HepG2 (cell line): ENCODE measurements at regions not wholly inside any gene's neighbourhood (a gene's known extent, or its start where the extent isn't known, plus 50 kb on each side); places are given as distances from the start of the nearest gene placed in this dataset.

Experiments used
- ATAC-seq: fragments of 200-7000 bp; cut with Tn5 transposase; 3 replicates; pipeline ENCODE4 v1.9.1; 2020; ENCODE audit warnings: mild to moderate bottlenecking, moderate library complexity
- BruUV-seq: library from RNA; stranded (reverse); fragments of 400-500 nt; replicated peaks from 2 replicates; lab custom pipeline; 2021; lab: Mats Ljungman, UMichigan
- CTCF ChIA-PET: fragments of 300-600 bp; formaldehyde crosslinking; extraction: SDS; loops from one replicate; lab custom pipeline; 2021; ENCODE audit warnings: low total read pairs, inconsistent platforms, low intra/inter-chr PET ratio; lab: Yijun Ruan, JAX
- POLR2A ChIA-PET: fragments of 350-600 bp; sonication (Branson Sonifier 250); formaldehyde crosslinking; loops from one replicate; lab custom pipeline; 2020; ENCODE audit warnings: antibody characterized with exemption, inconsistent platforms; lab: Yijun Ruan, JAX
- DNase-seq: peaks from one replicate; pipeline ENCODE4 v3.0.0-alpha.2; 2015; ENCODE audit warnings: low spot score
- FAIRE-seq: peaks from 3 replicates; lab custom pipeline; 2011; peaks lifted over from hg19 to GRCh38; lab: Jason Lieb, UNC
- H2AFZ ChIP-seq: one replicate; pipeline ENCODE4 v1.6.1; 2011; ENCODE audit warnings: low read length, inconsistent platforms
- H3K27ac ChIP-seq: fragments of 300-600 bp; 3 replicates; pipeline ENCODE4 v1.8.0; 2011; ENCODE audit warnings: mixed run types, mild to moderate bottlenecking, mixed read lengths, low read length, inconsistent platforms; ENCODE audit not compliant: insufficient read depth; ENCODE audit errors: extremely low read length
- H3K27me3 ChIP-seq, 2 experiments: fragments of 200-600 bp in 1 of 2; 2 replicates in 1 of 2; 3 replicates in 1 of 2; pipeline versions ENCODE4 v1.6.0 to v1.8.0; 2011; ENCODE audit warnings: low read length in 2 of 2, mild to moderate bottlenecking in 2 of 2, moderate library complexity in 2 of 2, inconsistent platforms in 1 of 2; ENCODE audit not compliant: insufficient read depth in 2 of 2, control insufficient read depth in 1 of 2
- H3K36me3 ChIP-seq, 2 experiments: fragments of 200-600 bp in 1 of 2; replicated peaks in 1 of 2; 2 replicates in 1 of 2; 3 replicates in 1 of 2; pipeline versions ENCODE4 v1.5.1 to v1.8.0; 2011; ENCODE audit warnings: low read length in 2 of 2, inconsistent platforms in 1 of 2; ENCODE audit not compliant: insufficient read depth in 2 of 2, control insufficient read depth in 1 of 2
- H3K4me1 ChIP-seq: 2 replicates; pipeline ENCODE4 v1.5.1; 2012; ENCODE audit warnings: low read length, inconsistent platforms; ENCODE audit not compliant: insufficient read depth
- H3K4me2 ChIP-seq: 2 replicates; pipeline ENCODE4 v1.6.0; 2011; ENCODE audit warnings: low read depth, low read length, inconsistent platforms
- H3K4me3 ChIP-seq, 3 experiments: fragments of 200-600 bp in 1 of 3; sonication (generic), shearing (Covaris generic) in 1 of 3; replicated peaks in 1 of 3; 2 replicates each; pipeline ENCODE4 v1.5.1; 2011 to 2016; ENCODE audit warnings: low read length in 3 of 3, inconsistent platforms in 2 of 3, low read depth in 2 of 3, mild to moderate bottlenecking in 2 of 3, control low read depth in 1 of 3, mixed read lengths in 1 of 3; ENCODE audit not compliant: insufficient read depth in 1 of 3
- H3K79me2 ChIP-seq: one replicate; pipeline ENCODE4 v1.6.1; 2011; ENCODE audit warnings: low read length, inconsistent platforms; ENCODE audit not compliant: insufficient read depth
- H3K9ac ChIP-seq: 2 replicates; pipeline ENCODE4 v1.6.0; 2011; ENCODE audit warnings: mild to moderate bottlenecking, low read depth, low read length, inconsistent platforms; ENCODE audit not compliant: insufficient read depth
- H3K9me3 ChIP-seq: 2 replicates; pipeline ENCODE4 v1.5.1; 2012; ENCODE audit warnings: mild to moderate bottlenecking, low read length
- H4K20me1 ChIP-seq: 2 replicates; pipeline ENCODE4 v1.6.0; 2011; ENCODE audit warnings: inconsistent platforms, mild to moderate bottlenecking, low read length, moderate library complexity; ENCODE audit not compliant: insufficient read depth
- CBX2 ChIP-seq, 2 experiments: fragments of 200-600 bp in 1 of 2; sonication (generic); formaldehyde crosslinking in 1 of 2; IDR thresholded peaks; 2 replicates each; pipeline versions ENCODE4 v1.7.0 to v1.8.1; 2018 to 2022; ENCODE audit warnings: low read depth in 2 of 2, low read length in 1 of 2, mild to moderate bottlenecking in 1 of 2, missing genetic modification reagents in 1 of 2
- SAP130 ChIP-seq: IDR thresholded peaks from 2 replicates; pipeline ENCODE4 v1.6.1; 2016; ENCODE audit warnings: low read depth
- SP5 ChIP-seq: IDR thresholded peaks from 2 replicates; pipeline ENCODE4 v1.6.1; 2016; ENCODE audit warnings: low read depth, borderline replicate concordance
- WGBS: methylation state at CpG from one replicate; pipeline ENCODE4 v1.1.6; 2017; ENCODE audit warnings: low lambda C conversion rate; 5-methylcytosine and 5-hydroxymethylcytosine counted together
- in situ Hi-C: cut with HindIII; loops from 2 replicates; pipeline ENCODE4 v1.10.0; 2017; ENCODE audit warnings: low pct_unique_long_range_greater_than_20kb; ENCODE audit not compliant: extremely low pct_ligation_motif_present
- intact Hi-C: fragments of 100-400 bp; cut with micrococcal nuclease; formaldehyde crosslinking; loops from one replicate; pipeline ENCODE4 v1.10.0; 2022; ENCODE audit not compliant: unreplicated experiment
- TF ChIP-seq, protein P1 (sequence below): fragments of 450-650 bp; IDR thresholded peaks from 2 replicates; pipeline ENCODE4 v1.6.1; 2016
- TF ChIP-seq, protein P2 (sequence below): sonication (generic); formaldehyde crosslinking; IDR thresholded peaks from 2 replicates; pipeline ENCODE4 v1.5.0; 2020; ENCODE audit warnings: mild to moderate bottlenecking, missing genetic modification reagents, borderline replicate concordance
- TF ChIP-seq, protein P3 (sequence below): sonication (generic); formaldehyde crosslinking; IDR thresholded peaks from 2 replicates; pipeline ENCODE4 v1.8.1; 2023; ENCODE audit warnings: mild to moderate bottlenecking, missing genetic modification reagents
- TF ChIP-seq, protein P4 (sequence below): sonication (generic); formaldehyde crosslinking; IDR thresholded peaks from 2 replicates; pipeline ENCODE4 v1.8.0; 2022; ENCODE audit warnings: mild to moderate bottlenecking, missing genetic modification reagents
- TF ChIP-seq, protein P5 (sequence below): sonication (generic); formaldehyde crosslinking; IDR thresholded peaks from 2 replicates; pipeline ENCODE4 v1.8.0; 2022; ENCODE audit warnings: missing genetic modification reagents, mild to moderate bottlenecking, moderate library complexity, borderline replicate concordance

DNA sequence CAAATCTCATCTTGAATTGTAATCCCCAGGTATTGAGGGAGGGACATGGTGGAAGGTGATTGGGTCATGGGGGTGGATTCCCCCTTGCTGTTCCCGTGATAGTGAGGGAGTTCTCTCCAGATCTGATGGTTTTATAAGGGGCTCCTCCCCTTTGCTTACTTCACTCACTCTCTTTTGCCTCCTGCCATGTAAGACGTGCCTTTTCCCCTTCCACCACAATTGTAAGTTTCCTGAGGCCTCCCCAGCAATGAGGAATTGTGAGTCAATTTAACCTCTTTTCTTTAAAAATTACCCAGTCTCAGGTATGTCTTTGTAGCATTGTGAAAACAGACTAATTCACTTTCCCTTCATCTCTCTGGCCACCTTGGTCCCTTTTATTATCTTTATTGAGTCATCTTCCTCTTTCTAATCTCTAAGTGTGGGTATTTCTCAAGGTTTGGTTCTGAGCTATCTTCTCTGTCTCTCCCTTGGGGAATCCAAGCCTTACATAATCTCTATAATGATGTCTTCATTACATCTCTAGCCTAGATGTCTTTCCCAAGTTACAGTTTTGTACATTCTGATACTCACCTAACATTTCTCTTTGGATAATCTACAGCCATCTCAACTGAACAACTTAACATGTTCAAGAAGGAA lies 99.1 kb upstream of the JCAD start:
- Histone ChIP-seq H3K9me3 (no peaks in the 10 kb centered on the region), H3K79me2 (no peaks in the 10 kb centered on the region), H3K36me3 (no peaks in the 10 kb centered on the region), H3K4me2 (no peak overlapping the region), H2AFZ (no peak overlapping the region), H3K27me3 (no peaks in the 10 kb centered on the region; a peak in 1 of 5 replicates), H3K27ac (no peak overlapping the region), H4K20me1 (no peaks in the 10 kb centered on the region), H3K9ac (no peak overlapping the region), H3K4me1 (peaks cover 12% of the 10 kb centered on the region), H3K4me3 (no peak overlapping the region)
- DNase-seq, result no peak
- POLR2A ChIA-PET, result no interaction called here
- 9% methylated on average over 2 of the region's 2 CpGs for WGBS
- CTCF ChIA-PET, result no interaction called here
- in situ Hi-C loops (no loop called here), intact Hi-C loops (no loop called here)
- no TSS peak for BruUV-seq
- FAIRE-seq, result no peak
- no peak for ATAC-seq
- TF ChIP-seq, protein P1, sequence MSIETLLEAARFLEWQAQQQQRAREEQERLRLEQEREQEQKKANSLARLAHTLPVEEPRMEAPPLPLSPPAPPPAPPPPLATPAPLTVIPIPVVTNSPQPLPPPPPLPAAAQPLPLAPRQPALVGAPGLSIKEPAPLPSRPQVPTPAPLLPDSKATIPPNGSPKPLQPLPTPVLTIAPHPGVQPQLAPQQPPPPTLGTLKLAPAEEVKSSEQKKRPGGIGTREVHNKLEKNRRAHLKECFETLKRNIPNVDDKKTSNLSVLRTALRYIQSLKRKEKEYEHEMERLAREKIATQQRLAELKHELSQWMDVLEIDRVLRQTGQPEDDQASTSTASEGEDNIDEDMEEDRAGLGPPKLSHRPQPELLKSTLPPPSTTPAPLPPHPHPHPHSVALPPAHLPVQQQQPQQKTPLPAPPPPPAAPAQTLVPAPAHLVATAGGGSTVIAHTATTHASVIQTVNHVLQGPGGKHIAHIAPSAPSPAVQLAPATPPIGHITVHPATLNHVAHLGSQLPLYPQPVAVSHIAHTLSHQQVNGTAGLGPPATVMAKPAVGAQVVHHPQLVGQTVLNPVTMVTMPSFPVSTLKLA, result no peak
- TF ChIP-seq, protein P2, sequence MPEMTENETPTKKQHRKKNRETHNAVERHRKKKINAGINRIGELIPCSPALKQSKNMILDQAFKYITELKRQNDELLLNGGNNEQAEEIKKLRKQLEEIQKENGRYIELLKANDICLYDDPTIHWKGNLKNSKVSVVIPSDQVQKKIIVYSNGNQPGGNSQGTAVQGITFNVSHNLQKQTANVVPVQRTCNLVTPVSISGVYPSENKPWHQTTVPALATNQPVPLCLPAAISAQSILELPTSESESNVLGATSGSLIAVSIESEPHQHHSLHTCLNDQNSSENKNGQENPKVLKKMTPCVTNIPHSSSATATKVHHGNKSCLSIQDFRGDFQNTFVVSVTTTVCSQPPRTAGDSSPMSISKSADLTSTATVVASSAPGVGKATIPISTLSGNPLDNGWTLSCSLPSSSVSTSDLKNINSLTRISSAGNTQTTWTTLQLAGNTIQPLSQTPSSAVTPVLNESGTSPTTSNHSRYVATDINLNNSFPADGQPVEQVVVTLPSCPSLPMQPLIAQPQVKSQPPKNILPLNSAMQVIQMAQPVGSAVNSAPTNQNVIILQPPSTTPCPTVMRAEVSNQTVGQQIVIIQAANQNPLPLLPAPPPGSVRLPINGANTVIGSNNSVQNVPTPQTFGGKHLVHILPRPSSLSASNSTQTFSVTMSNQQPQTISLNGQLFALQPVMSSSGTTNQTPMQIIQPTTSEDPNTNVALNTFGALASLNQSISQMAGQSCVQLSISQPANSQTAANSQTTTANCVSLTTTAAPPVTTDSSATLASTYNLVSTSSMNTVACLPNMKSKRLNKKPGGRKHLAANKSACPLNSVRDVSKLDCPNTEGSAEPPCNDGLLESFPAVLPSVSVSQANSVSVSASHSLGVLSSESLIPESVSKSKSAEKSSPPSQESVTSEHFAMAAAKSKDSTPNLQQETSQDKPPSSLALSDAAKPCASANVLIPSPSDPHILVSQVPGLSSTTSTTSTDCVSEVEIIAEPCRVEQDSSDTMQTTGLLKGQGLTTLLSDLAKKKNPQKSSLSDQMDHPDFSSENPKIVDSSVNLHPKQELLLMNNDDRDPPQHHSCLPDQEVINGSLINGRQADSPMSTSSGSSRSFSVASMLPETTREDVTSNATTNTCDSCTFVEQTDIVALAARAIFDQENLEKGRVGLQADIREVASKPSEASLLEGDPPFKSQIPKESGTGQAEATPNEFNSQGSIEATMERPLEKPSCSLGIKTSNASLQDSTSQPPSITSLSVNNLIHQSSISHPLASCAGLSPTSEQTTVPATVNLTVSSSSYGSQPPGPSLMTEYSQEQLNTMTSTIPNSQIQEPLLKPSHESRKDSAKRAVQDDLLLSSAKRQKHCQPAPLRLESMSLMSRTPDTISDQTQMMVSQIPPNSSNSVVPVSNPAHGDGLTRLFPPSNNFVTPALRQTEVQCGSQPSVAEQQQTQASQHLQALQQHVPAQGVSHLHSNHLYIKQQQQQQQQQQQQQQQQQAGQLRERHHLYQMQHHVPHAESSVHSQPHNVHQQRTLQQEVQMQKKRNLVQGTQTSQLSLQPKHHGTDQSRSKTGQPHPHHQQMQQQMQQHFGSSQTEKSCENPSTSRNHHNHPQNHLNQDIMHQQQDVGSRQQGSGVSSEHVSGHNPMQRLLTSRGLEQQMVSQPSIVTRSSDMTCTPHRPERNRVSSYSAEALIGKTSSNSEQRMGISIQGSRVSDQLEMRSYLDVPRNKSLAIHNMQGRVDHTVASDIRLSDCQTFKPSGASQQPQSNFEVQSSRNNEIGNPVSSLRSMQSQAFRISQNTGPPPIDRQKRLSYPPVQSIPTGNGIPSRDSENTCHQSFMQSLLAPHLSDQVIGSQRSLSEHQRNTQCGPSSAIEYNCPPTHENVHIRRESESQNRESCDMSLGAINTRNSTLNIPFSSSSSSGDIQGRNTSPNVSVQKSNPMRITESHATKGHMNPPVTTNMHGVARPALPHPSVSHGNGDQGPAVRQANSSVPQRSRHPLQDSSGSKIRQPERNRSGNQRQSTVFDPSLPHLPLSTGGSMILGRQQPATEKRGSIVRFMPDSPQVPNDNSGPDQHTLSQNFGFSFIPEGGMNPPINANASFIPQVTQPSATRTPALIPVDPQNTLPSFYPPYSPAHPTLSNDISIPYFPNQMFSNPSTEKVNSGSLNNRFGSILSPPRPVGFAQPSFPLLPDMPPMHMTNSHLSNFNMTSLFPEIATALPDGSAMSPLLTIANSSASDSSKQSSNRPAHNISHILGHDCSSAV, result no peak
- TF ChIP-seq, protein P3, sequence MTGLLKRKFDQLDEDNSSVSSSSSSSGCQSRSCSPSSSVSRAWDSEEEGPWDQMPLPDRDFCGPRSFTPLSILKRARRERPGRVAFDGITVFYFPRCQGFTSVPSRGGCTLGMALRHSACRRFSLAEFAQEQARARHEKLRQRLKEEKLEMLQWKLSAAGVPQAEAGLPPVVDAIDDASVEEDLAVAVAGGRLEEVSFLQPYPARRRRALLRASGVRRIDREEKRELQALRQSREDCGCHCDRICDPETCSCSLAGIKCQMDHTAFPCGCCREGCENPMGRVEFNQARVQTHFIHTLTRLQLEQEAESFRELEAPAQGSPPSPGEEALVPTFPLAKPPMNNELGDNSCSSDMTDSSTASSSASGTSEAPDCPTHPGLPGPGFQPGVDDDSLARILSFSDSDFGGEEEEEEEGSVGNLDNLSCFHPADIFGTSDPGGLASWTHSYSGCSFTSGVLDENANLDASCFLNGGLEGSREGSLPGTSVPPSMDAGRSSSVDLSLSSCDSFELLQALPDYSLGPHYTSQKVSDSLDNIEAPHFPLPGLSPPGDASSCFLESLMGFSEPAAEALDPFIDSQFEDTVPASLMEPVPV (CRISPR knock-in tag), result no peak
- TF ChIP-seq, protein P4, sequence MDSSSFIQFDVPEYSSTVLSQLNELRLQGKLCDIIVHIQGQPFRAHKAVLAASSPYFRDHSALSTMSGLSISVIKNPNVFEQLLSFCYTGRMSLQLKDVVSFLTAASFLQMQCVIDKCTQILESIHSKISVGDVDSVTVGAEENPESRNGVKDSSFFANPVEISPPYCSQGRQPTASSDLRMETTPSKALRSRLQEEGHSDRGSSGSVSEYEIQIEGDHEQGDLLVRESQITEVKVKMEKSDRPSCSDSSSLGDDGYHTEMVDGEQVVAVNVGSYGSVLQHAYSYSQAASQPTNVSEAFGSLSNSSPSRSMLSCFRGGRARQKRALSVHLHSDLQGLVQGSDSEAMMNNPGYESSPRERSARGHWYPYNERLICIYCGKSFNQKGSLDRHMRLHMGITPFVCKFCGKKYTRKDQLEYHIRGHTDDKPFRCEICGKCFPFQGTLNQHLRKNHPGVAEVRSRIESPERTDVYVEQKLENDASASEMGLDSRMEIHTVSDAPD (CRISPR knock-in tag), result no peak
- TF ChIP-seq, protein P5, sequence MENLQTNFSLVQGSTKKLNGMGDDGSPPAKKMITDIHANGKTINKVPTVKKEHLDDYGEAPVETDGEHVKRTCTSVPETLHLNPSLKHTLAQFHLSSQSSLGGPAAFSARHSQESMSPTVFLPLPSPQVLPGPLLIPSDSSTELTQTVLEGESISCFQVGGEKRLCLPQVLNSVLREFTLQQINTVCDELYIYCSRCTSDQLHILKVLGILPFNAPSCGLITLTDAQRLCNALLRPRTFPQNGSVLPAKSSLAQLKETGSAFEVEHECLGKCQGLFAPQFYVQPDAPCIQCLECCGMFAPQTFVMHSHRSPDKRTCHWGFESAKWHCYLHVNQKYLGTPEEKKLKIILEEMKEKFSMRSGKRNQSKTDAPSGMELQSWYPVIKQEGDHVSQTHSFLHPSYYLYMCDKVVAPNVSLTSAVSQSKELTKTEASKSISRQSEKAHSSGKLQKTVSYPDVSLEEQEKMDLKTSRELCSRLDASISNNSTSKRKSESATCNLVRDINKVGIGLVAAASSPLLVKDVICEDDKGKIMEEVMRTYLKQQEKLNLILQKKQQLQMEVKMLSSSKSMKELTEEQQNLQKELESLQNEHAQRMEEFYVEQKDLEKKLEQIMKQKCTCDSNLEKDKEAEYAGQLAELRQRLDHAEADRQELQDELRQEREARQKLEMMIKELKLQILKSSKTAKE (CRISPR knock-in tag), result no peak
- TF ChIP-seq SP5 (CRISPR knock-in tag), result no peak
- no peak for TF ChIP-seq SAP130 (CRISPR knock-in tag)
- no peak for TF ChIP-seq CBX2 (IDR thresholded peaks at IDR 0.05; ENCODE audit: low read depth, low read length)
- no peak for TF ChIP-seq CBX2 (CRISPR knock-in tag; IDR thresholded peaks at IDR 0.05; ENCODE audit: low read depth)
